COLO668 (cell line): ENCODE measurements at regions not wholly inside any gene's neighbourhood (a gene's known extent, or its start where the extent isn't known, plus 50 kb on each side); places are given as distances from the start of the nearest gene placed in this dataset.

ENCODE experiments used
- DNase-seq: peaks from one replicate; lab custom pipeline; 2025; ENCODE audit not compliant: unreplicated experiment; lab: John Stamatoyannopoulos, UW

DNA sequence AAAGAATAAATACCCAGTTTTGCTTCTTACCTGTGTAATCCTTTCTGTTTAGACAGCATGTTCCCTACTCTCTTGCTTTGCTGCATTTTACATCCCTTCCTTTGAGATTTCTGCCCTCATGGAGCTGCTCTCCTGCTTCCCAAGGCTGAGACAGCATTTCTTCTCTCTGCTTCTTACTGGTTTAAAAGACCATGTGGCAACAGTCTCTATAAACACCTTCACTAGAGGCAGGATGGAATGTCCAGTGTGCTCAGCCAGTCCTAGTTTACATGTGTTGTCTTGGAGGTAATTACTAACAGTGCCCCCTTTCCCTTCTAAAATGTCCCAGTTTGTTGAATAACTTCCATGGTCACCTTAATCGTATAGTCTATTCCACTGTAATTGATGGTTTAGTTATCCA, 262.3 kb downstream of the CNTN3 start:
- DNase-seq: no peak

DNA sequence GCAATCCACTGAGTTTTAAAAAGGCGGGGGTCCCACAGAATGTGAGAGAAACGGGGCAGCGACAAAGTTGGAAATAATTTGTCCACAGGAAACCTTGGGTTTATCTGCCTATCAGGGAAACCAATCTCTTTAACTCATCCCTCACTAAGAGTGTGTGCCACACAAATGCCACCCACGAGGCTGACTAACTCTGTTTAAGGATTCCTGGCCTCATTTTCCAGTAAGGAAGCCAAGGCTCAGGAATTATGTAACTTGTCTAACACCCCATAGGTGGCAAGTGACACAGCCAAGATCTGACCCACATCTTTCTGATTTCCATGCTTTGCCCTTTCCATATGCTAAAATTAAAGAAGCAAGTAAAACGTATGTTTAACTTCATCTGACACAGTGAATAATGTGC, 263.2 kb downstream of the CNTN3 start:
- no peak for DNase-seq

DNA sequence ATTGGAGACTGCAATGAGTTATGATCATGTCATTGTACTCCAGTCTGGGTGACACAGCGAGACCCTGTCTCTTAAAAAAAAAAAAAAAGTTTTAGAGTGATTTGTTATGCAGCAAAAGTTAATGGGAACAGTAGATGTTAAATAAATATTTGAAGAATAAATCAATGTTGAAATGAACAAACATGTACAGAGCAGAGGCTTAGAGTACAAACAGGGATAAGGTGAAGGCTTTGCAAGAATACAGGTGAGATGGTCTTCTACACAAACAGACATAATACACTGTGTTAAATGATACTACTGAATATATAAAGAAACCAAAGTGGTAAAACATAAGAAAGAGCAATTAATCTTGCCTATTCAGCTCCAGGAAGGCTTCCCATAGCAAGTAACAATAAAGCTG, 265.4 kb downstream of the CNTN3 start:
- DNase-seq: no peak

DNA sequence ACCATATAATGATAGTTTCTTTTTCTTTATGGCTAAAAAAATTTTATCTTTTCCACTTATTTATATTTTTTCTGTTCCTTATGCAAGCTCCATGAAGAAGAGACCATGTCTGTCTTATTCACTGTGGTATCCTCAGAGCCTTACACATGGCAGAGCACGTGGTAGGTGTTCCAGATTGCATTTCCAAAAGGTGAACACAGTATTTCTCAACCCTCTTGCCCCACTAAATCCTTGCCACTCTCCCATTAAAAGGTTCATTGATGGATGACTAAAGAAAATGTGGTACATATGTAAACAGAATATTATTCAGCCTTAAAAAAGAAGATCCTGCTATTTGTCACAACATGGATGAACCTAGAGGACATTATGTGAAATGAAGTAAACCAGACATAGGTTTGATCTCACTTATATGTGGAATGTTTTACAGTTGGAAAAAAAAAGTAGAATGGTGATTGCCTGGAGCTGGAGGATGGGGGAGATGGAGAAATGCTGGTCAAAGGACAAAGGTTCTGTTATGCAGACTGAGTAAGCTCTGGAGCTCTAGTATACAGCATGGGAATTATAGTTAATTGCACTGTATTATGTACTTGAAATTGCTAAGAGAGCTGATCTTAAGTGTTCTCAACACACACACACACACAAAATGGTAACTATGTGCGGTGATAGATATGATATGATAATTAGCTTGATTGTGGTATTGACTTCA, 266.7 kb downstream of the CNTN3 start:
- DNase-seq: no peak

DNA sequence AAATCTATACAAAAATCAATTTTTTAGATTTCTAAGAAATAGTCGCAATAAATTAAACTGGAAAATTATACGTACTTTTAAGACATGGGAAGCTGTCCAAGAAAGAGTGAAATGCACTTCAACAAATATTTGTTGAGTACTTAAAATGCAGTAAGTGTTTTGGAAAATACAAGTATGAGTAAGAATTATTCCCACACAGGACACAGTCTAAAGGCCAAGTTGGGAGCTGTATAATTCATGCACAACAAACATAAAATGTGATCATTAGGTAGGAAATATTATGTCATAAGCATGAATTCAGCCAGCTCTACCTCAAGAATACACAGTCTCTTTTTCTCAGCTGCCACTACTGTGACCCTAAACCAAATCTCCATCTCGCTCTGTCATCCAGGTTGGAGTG, 267.6 kb downstream of the CNTN3 start:
- no peak for DNase-seq

DNA sequence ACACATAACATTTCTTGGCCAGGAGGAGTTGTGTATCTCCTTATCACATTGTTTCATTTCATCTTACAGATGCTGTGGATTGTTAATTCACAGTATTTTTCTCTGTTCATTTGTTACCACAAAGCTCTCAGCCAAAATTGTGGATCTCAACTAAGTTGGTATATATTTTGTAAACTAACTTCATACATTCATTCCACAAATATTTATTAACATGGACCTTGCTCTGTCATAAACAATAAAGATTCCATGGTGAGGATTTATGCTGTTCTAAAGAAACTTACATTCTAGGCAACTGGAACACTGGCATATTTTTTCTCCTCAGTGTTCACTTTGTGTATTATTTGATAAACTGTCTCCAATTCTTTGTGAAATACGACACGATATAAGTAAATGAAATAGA, 268.8 kb downstream of the CNTN3 start:
- DNase-seq: no peak

DNA sequence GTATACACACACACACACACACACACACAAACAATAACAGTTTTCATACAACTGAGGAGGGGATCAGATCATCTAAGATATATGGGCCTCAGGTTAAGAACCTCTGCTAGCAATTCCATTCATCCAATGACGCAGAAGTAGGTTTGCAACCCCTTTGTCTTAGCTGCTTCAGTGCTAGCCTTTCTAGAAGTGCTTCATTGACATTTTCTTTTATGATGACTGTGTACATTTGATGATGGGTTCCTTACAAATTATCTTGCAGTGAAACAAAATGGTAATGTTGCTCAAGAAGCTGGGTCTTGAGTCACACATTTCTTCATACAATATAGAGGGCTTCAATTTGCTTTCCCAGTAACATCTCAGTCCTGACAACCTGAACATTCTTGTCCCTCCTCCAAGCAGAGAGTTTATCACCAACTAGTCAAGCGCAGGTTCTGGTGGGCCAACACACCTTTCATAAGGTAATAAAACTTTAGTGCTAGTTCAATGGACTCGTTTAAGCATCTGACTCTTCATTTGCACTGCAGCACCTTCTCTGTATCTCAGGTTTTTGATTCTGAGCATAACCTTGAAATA, 269.5 kb downstream of the CNTN3 start:
- no peak for DNase-seq

DNA sequence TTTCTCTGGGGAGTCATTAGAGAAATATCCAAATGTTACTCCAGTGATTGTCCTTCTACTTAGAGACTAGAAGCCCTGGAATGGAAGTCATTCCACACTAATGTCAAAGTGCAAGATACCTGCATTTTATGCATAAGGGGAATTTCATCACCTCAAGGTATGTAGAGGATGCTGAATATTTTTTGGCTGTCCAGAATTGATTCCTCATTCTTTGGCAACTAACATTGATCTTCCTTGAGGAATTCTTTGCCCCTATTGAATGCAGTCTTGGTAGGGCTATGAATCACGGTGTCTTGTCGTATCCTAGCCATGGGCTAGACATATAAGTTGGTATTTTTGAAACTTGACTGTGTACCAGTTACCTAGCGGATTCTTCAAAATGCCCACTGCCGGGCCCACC, 271.1 kb downstream of the CNTN3 start:
- no peak for DNase-seq

DNA sequence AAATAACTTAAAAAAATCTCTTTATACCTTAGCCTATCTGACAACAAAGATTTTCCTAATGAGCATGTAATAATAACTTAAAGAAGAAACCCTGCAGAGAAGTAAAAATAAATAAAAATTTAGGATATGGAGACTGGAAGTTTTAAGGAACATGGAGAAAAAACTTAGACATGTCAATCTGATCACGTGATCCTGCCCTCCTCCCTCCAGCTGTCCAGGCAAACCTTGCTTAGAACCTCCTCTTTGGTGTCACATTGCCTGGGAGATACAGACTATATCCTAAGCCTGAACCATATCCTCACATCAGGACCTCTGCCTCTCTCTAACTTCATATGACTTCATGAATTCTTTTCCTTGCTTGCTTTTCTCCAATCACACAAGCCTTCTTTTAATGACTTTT, 275.5 kb downstream of the CNTN3 start:
- no peak for DNase-seq

DNA sequence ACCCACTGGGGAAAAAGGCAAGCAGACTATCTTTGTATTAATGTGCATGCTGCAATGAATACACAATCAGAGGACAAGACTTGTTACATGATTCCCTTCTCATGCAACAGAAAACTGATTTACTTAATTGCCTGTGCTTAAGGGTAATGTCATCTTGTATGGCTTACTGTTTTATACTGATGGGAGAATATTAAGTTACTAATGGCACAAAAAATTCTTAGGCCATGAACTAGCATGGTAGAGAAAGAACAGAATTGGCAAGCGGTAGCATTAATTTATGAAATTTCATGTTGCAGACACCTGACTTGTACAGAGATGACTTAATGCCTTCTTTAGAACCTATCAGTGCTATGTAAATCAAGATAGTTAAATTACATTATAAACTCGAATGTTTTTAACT, 282.3 kb downstream of the CNTN3 start:
- no peak for DNase-seq

DNA sequence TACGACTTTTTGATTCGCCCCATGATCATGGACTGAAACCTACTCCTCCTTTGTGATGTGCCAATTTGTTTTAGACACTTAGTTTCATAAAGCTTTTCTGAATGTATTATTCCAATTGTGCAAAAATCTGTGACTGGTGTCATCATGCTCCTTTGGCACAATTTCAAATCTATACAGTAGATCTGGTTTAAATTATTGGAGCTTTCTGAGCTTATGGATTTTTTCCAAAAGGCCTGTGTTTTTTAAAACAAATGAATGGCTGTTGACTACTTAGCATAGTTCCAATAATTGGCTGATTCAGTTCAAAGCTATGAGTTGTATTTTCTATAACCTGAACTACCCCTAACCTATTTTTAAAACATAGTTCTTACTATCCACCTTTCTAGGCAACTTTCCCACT, 282.7 kb downstream of the CNTN3 start:
- no peak for DNase-seq

DNA sequence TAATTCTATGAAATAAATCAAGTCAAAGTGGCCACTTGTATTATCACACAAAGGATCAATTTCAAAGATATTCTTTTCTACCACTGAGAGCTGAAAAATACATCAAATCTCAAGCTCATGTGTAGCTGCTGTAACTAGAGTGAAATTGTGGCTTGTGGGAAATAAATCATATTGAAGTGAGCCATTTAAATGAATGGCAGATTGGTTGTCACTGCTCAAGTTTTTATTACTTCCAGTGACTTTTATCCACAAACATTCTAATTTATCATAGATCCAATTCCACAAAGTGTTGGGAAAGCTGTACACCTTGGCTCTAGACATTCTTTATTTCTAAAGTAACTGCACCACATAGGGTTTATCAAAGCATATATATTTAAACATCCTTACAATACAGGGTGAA, 285.4 kb downstream of the CNTN3 start:
- DNase-seq: no peak

DNA sequence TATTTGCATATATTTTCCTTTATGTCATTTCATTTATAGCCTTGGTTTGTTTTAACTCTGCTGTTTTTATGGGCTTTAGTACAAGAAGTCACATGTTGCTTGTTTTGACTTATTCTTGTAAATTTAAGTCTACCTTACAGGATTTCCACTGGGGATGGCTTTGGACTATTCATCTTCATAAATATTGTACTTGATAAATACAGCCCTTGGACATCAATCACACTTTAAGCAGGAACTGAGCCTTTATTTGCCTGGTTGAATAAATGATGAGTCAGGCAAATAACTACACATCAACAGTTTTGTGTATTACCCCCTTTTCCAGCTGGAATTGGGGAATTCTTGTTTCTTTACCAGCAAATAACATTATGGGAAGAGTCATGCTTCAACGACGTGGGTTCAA, 286.0 kb downstream of the CNTN3 start:
- DNase-seq: no peak

DNA sequence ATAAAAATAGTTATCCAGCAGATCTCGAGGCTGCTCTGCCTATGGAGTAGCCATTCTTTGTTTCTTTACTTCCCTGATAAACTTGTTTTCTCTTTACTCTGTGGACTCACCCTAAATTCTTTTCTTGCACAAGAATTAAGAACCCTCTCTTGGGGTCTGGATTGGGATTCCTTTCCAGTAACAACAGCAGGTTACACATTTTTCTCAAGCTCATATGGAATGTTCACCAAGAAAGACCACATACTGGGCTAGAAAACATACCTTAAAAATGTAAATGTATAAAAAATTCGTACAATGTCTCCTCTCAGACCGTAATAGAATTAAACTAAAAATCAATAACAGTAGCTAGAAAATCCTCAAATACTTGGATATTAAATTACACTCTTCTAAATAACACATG, 299.2 kb downstream of the CNTN3 start:
- no peak for DNase-seq

DNA sequence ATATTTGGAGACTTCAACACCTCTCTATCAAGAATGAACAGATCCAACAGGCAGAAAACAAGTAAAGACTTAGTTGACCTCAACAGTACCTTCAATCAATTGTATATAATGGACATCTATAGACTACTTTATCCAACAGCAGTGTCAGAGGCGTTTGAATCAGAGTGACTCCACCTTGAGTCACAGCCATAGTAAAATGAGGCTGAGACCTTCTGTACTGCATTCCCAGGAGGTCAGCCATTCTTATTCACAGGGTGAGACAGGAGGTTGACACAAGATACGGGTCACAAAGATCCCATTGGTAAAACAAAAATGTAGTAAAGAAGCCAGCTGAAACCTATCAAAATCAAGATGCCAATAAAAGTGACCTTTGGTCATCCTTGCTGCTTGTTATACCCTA, 299.8 kb downstream of the CNTN3 start:
- DNase-seq: no peak

DNA sequence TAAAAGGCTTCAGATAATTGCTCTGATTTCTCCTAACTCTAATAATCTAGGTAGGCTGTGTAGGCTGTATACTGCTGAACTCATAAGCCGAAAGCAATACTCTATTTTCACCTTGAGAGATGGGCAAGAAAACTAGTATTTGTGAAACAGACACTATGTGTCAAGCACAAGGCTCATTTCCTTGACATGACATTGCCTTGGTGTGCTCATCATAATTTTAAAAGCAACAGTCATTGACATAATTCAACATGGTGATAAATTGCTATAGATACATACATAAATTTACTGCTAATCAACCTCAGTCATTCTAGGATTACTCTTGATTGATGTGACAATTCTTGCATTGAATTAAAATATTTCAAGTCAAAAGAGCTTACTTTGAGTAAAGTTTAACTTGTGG, 304.7 kb downstream of the CNTN3 start:
- no peak for DNase-seq

DNA sequence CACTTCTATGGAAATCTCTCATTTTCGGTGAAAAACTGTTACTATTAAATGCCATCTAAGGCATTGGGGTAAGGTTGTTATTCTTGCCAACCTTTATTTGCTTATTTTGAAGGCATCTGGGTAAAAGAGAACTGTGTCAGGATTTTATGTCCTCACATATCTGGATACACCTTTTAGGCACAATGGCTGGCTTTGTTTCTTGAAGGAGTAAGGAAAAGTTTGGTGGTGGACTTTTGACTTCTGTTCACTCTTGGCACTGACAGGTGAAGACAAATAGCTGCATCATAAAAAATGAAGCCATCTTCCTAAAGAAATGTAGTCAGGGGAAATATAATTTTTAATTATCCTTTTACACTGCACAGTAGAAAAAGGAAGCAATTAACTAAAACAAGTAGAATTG, 310.0 kb downstream of the CNTN3 start:
- DNase-seq: no peak

DNA sequence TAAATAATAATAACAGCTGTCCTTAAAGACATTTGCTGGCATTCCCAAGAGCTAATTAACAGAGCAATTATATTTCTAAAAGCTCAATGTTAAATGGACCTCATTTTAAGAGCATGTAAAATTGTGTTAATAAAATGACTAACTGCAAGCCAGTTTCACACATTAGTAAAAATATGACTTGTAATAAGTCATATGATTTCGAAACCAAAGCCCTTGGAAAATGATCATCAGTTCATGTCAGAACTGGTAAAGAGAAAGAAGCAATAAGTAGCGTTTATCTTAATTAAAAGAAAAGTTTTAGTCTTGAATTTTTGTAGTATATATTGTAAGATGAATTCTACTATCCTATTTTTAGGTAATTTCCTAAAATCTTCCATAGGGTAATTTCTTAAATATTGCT, 310.7 kb downstream of the CNTN3 start:
- DNase-seq: no peak

DNA sequence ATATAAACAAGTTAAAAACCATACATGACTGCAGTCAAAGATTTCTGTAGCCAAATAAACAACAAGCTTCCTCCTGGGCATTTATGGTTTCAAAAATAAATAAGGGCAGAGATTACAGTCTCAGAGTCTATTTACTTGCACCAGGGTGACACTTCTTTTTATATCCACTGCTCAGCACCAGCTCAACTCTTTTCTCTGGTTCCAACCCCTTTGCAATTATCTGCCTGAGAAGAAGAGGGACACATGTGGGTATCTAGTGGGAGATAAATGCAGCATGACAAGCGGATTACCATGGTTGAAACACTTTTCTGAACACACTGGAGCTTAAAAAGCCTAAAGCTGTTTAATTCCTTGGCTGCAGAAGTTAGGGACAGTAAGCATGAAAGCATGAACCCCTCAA, 311.5 kb downstream of the CNTN3 start:
- no peak for DNase-seq

DNA sequence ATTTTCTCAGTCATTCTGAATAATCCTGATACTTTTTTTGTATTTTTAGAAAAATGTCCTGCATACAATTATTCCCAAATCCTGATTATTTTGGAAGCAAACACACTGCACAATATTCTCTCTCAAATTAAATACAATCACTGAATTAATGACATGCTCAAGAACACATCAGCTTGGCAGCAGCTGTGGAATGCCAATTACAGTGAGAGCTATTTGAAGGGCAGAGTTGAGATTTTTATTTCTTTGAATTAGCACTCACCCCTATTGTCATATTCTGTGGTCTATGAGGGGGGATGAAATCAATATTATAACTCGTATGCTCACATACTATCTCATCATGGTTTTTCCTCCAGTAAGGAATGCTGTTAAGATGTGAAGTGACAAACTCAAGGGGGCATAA, 312.2 kb downstream of the CNTN3 start:
- DNase-seq: no peak

DNA sequence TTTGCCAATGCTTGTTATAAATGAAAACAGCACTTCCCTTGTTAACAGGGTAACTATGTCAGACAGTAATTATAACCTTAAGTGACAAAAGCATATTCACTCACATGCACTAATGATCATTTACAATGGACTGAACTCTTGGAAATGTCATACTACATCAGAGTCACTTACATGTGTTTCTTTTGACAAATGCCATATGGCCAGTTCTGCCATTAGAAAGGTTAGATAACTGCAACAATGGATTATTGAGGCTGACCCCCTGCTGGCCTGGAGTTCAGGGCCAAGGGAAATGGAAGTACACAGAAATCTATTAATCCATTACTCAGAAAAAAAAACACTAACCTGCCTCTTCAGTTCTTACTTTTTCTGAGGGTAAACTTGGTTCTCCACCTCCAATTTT, 313.4 kb downstream of the CNTN3 start:
- no peak for DNase-seq

DNA sequence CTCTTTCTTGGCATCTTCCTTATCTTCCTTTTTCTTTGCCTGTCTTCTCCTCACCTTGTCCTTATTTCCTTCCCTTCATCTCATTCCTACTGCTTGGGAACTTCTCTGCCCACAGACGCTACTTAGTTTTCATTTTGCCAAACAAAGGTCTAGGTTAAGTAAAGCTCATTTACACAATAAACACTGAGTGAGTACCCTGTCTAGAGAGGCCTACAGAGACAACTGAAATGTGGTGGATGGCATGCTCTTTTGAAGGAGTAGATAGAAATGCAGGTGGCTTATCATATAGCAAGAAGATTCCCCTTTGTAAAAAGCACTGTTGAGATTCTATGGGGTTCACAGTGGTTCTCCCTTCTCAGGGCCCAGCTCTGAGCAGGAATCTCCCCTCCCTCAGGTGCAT, 319.0 kb downstream of the CNTN3 start:
- no peak for DNase-seq

DNA sequence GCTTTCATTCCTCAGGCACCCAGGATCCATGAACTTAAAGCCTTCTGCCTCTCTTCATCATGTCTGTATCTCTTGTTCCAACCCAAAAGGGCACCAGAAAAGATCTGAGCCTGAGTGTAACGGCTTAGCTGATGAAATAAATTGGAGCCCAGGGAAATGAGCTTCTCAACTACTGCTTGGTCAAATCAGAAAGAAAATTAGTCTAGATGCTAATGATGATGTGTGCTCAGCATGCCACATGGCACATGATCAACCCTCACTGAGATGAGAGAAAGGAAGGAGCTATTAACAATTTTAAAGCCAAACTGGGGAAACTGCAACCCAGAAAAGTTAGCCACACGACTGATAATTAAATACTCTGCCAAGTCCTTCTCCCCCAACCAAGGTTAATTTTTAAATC, 325.7 kb downstream of the CNTN3 start:
- DNase-seq: no peak
